Mammary epithelial cell (primary cell): ENCODE measurements at regions not wholly inside any gene's neighbourhood (a gene's known extent, or its start where the extent isn't known, plus 50 kb on each side); places are given as distances from the start of the nearest gene placed in this dataset.
"Not testable (repeated sequence)": the region's sequence is repeated elsewhere in the genome, so short reads cannot be mapped to it uniquely, and the experiment has no call there.

ENCODE experiments used
- CTCF ChIP-seq, 2 donors: IDR thresholded peaks in 1 of 2; conservative IDR thresholded peaks in 1 of 2; 2 replicates each; pipeline ENCODE4 v1.5.1; 2011 to 2012; ENCODE audit warnings: inconsistent platforms in 2 of 2, low read length in 2 of 2, mild to moderate bottlenecking in 2 of 2, control low read depth in 1 of 2, low read depth in 1 of 2; ENCODE audit not compliant: insufficient read depth in 1 of 2; ENCODE audit errors: extremely low read depth in 1 of 2
- EZH2 ChIP-seq: IDR thresholded peaks from 2 replicates; pipeline ENCODE4 v1.6.1; 2012; ENCODE audit warnings: low read length, inconsistent platforms, borderline replicate concordance

- not testable (repeated sequence) for TF ChIP-seq CTCF (conservative IDR thresholded peaks at IDR 0.05 in 1 of 2, IDR thresholded peaks at IDR 0.05 in 1 of 2; ENCODE audit: extremely low read depth in 1 of 2, insufficient read depth in 1 of 2, low read depth in 1 of 2, low read length in 2 of 2); EZH2
These were observed 118.3 kb upstream of the ZEB2 start for GRCh38 chr2:144638250-144638649.
